Stomach (tissue), 8 donors: ENCODE measurements at regions not wholly inside any gene's neighbourhood (a gene's known extent, or its start where the extent isn't known, plus 50 kb on each side); places are given as distances from the start of the nearest gene placed in this dataset.

ENCODE experiments used
- DNase-seq, 2 donors: peaks; one replicate each; pipeline versions ENCODE4 v3.0.0 to v3.0.0-alpha.2; 2013 to 2019
- H3K27ac ChIP-seq, 5 donors: fragments of 200-600 bp in 4 of 5; sonication (generic) in 4 of 5; one replicate each; pipeline ENCODE4 v1.5.1; 2013 to 2019; ENCODE audit warnings: mild to moderate bottlenecking in 1 of 5, moderate library complexity in 1 of 5
- H3K27me3 ChIP-seq, 3 donors: fragments of 200-600 bp; sonication (generic); one replicate each; pipeline ENCODE4 v1.5.1; 2017 to 2019; ENCODE audit warnings: mixed run types in 1 of 3
- H3K36me3 ChIP-seq, 4 donors: fragments of 200-600 bp; sonication (generic); 1 replicate in 3 of 4; 2 replicates in 1 of 4; pipeline ENCODE4 v1.5.1; 2016 to 2019
- H3K4me1 ChIP-seq, 4 donors: fragments of 200-600 bp; sonication (generic); one replicate each; pipeline ENCODE4 v1.5.1; 2016 to 2019
- H3K4me3 ChIP-seq, 4 donors: fragments of 200-600 bp; sonication (generic) in 3 of 4; one replicate each; pipeline ENCODE4 v1.5.1; 2016 to 2019; ENCODE audit warnings: mild to moderate bottlenecking in 1 of 4
- H3K9me3 ChIP-seq, 4 donors: fragments of 200-600 bp; sonication (generic); one replicate each; pipeline ENCODE4 v1.5.1; 2016 to 2019
- CTCF ChIP-seq, 7 experiments: fragments of 450-650 bp in 4 of 7; fragments of 200-600 bp in 3 of 7; sonication (generic) in 3 of 7; IDR thresholded peaks; one replicate each; pipeline ENCODE4 v1.5.1; 2016 to 2019; ENCODE audit warnings: antibody characterized with exemption in 7 of 7, control low read depth in 2 of 7, mild to moderate bottlenecking in 1 of 7
- EP300 ChIP-seq: sonication (generic); formaldehyde crosslinking; IDR thresholded peaks from one replicate; pipeline ENCODE4 v1.6.1; 2017; ENCODE audit warnings: antibody characterized with exemption
- POLR2A ChIP-seq, 4 donors: fragments of 450-650 bp; IDR thresholded peaks; one replicate each; pipeline ENCODE4 v1.6.1; 2016; ENCODE audit warnings: antibody characterized with exemption in 4 of 4, control low read depth in 2 of 4, mild to moderate bottlenecking in 1 of 4, moderate library complexity in 1 of 4
- POLR2AphosphoS5 ChIP-seq, 3 donors: sonication (generic); formaldehyde crosslinking; IDR thresholded peaks; one replicate each; pipeline ENCODE4 v1.6.1; 2016; ENCODE audit warnings: antibody characterized with exemption in 3 of 3
- WGBS, 5 donors: extraction: QIAGEN DNeasy Blood & Tissue Kit in 3 of 5; methylation state at CpG; one replicate each; pipeline versions ENCODE4 v1.1.5 to v1.1.7; 2013 to 2018; 5-methylcytosine and 5-hydroxymethylcytosine counted together
- intact Hi-C: fragments of 100-400 bp; cut with DNase I; formaldehyde crosslinking; loops from one replicate; pipeline ENCODE4 v1.15.1; 2023; ENCODE audit warnings: low total_unique reads
- donor health status: healthy with polysubstance abuse.
- donor health status: Bipolar disorder and iron deficiency.
- donor health status: healthy.

GRCh38 chr15:78691167-78691850 is 50.3 kb upstream of the CHRNB4 start:
- peak; percentile 22 to 38 for DNase-seq
- Histone ChIP-seq H3K9me3 (no peaks in the 10 kb centered on the region), H3K27me3 (peaks cover 0 to 6% (median 0%) of the 10 kb centered on the region in 3 donors), H3K4me3 (no peak overlapping the region), H3K27ac (no peak overlapping the region), H3K36me3 (no peaks in the 10 kb centered on the region), H3K4me1 (no peaks in the 10 kb centered on the region)
- WGBS, 5 donors, result 53 to 68% (median 55%) methylated on average over 9 of the region's 9 CpGs
- intact Hi-C loops, result no loop called here
- no peak for TF ChIP-seq EP300
- no peak for TF ChIP-seq CTCF (IDR thresholded peaks at IDR 0.05)
- no peak for TF ChIP-seq POLR2A (IDR thresholded peaks at IDR 0.05)
- TF ChIP-seq POLR2AphosphoS5 (IDR thresholded peaks at IDR 0.05), result no peak
